Mesothelial cell of epicardium (in vitro differentiated cells): ENCODE measurements at regions not wholly inside any gene's neighbourhood (a gene's known extent, or its start where the extent isn't known, plus 50 kb on each side); places are given as distances from the start of the nearest gene placed in this dataset.

Experiments used
- DNase-seq, 2 experiments: peaks; one replicate each; pipeline ENCODE4 v3.0.0; 2021; ENCODE audit warnings: low spot score in 2 of 2; ENCODE audit not compliant: unreplicated experiment in 2 of 2
- H3K27ac Mint-ChIP-seq: 2 replicates; pipeline ENCODE4 v1.8.0; 2021; ENCODE audit warnings: mixed read lengths
- H3K27me3 Mint-ChIP-seq: 2 replicates; pipeline ENCODE4 v1.8.0; 2021; ENCODE audit warnings: low read depth, mixed read lengths
- H3K36me3 Mint-ChIP-seq: 2 replicates; pipeline ENCODE4 v1.8.0; 2021; ENCODE audit warnings: mixed read lengths
- H3K4me1 Mint-ChIP-seq: 2 replicates; pipeline ENCODE4 v1.8.0; 2021; ENCODE audit warnings: mixed read lengths
- H3K4me3 Mint-ChIP-seq: 2 replicates; pipeline ENCODE4 v1.8.0; 2021; ENCODE audit warnings: mild to moderate bottlenecking, moderate library complexity, mixed read lengths
- H3K9me3 Mint-ChIP-seq: 2 replicates; pipeline ENCODE4 v1.8.0; 2021; ENCODE audit warnings: mixed read lengths
- TF ChIP-seq, protein P1 (sequence below): fragments of 200-600 bp; sonication (generic); IDR thresholded peaks from one replicate; pipeline ENCODE4 v1.5.0; 2021; ENCODE audit warnings: antibody characterized with exemption; ENCODE audit not compliant: unreplicated experiment

DNA sequence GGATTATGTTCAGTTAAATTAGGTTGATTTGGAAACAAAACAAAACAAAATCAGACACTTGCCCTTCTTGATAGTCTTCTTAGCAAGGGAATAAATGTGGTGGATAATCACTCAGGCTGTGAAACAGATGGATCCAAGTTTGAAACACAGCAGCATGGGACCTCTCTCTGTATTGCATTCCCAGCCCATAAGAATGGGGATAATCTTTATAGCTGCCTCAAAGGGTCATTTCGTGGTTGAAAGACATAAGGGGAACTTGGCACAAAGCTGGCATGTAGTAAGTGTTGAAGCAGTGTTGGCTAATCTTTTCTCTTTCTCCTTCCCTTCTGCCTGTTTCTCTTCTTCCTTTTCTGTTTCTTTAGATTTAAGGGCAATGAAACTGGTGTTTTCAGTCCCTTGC lies 333.9 kb upstream of the TLE4 start:
- H3K27ac Mint-ChIP-seq, result no peak overlapping the region
- no peaks in the 10 kb centered on the region for H3K36me3 Mint-ChIP-seq
- H3K9me3 Mint-ChIP-seq, result peaks cover 2% of the 10 kb centered on the region
- TF ChIP-seq, protein P1, sequence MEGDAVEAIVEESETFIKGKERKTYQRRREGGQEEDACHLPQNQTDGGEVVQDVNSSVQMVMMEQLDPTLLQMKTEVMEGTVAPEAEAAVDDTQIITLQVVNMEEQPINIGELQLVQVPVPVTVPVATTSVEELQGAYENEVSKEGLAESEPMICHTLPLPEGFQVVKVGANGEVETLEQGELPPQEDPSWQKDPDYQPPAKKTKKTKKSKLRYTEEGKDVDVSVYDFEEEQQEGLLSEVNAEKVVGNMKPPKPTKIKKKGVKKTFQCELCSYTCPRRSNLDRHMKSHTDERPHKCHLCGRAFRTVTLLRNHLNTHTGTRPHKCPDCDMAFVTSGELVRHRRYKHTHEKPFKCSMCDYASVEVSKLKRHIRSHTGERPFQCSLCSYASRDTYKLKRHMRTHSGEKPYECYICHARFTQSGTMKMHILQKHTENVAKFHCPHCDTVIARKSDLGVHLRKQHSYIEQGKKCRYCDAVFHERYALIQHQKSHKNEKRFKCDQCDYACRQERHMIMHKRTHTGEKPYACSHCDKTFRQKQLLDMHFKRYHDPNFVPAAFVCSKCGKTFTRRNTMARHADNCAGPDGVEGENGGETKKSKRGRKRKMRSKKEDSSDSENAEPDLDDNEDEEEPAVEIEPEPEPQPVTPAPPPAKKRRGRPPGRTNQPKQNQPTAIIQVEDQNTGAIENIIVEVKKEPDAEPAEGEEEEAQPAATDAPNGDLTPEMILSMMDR, result no peak
- H3K4me1 Mint-ChIP-seq, result no peaks in the 10 kb centered on the region
- peaks cover 2% of the 10 kb centered on the region for H3K27me3 Mint-ChIP-seq
- no peak overlapping the region for H3K4me3 Mint-ChIP-seq
- no peak for DNase-seq

DNA sequence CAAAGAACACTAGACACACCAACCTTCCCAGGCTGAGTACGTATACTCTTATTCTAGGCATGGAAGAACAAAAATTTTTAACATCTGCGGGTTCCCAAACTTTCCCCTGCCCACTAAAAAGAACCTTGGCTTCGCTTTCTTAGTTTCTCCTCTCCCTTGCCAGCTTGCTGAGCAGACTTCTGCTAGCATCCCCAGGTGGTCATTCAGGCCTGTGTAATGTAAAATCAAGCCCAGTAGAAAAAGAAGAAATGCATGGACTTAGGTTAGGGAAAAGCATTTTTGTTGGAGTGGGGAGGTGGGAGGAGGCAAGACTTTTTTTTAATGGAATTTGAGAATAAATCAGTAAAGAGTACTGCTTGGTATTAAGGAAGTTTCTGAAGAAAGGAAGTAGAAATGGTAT lies 331.0 kb upstream of the TLE4 start:
- TF ChIP-seq, protein P1, result no peak
- H3K27ac Mint-ChIP-seq, result no peak overlapping the region
- no peak overlapping the region for H3K4me3 Mint-ChIP-seq
- H3K27me3 Mint-ChIP-seq, result peaks cover 2% of the 10 kb centered on the region
- H3K9me3 Mint-ChIP-seq, result no peaks in the 10 kb centered on the region
- no peak for DNase-seq
- H3K36me3 Mint-ChIP-seq, result no peaks in the 10 kb centered on the region
- H3K4me1 Mint-ChIP-seq, result no peaks in the 10 kb centered on the region

DNA sequence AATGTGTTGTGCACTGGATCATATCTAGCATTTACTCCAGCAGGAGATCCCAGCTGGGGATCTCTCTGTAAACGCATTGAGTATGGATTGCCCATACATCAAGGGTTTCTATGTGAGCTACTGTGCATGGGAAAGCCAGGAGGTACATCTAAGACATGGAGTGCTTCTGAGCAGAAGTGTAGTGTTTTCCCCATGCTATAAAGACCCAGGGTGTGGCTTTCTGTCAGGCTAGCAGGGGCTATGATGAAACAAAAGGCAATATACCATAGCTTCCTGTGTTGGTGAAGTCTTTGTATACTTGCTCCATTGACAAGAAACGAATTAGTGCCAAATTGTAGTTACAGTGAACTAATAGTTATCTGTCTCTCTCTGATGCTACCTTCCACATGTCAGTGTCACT lies 329.3 kb upstream of the TLE4 start:
- no peak overlapping the region for H3K4me3 Mint-ChIP-seq
- H3K9me3 Mint-ChIP-seq, result no peaks in the 10 kb centered on the region
- TF ChIP-seq, protein P1, result no peak
- H3K27me3 Mint-ChIP-seq, result peaks cover 2% of the 10 kb centered on the region
- DNase-seq, result no peak
- no peaks in the 10 kb centered on the region for H3K36me3 Mint-ChIP-seq
- H3K27ac Mint-ChIP-seq, result no peak overlapping the region
- no peaks in the 10 kb centered on the region for H3K4me1 Mint-ChIP-seq

DNA sequence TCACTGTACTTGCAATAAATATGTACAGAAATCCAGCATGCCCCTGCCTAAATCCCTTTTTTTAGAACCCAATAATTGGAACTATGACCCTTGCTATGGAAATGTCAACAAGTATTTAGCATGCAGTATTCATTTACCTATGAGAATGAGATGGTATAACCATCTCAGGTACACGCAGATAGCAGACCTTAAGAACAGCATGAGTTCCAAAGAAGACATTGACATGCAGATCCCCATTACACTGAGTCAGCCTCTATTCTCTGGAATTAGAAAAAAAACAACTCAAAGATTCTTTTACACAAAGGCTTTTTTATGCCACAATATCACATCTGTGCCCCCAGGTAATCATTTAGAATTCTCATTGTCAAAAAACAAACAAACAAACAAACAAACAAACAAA lies 325.6 kb upstream of the TLE4 start:
- Mint-ChIP-seq H3K9me3 (no peaks in the 10 kb centered on the region), H3K27me3 (peaks cover 1% of the 10 kb centered on the region), H3K4me1 (no peaks in the 10 kb centered on the region), H3K27ac (no peak overlapping the region), H3K4me3 (no peak overlapping the region), H3K36me3 (no peaks in the 10 kb centered on the region)
- TF ChIP-seq, protein P1, result no peak
- DNase-seq, result no peak

DNA sequence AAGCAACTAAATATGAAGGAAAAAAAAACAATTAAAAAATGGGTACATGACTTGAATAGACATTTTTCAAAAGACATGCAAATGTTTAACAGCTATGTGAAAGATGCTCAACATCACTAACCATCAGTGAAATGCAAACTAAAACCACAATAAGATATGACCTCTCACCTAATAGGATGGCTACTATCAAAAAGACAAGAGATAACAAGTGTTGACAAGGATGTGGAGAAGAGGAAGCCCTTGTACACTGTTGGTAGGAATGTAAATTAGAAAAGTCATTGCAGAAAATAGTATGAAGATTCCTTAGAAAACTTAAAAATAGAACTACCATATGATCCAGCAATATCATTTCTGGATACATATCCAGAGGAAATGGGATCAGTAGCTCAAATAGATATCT lies 324.7 kb upstream of the TLE4 start:
- Mint-ChIP-seq H3K4me3 (no peak overlapping the region), H3K36me3 (peaks cover 3% of the 10 kb centered on the region), H3K9me3 (peaks cover 8% of the 10 kb centered on the region), H3K4me1 (no peaks in the 10 kb centered on the region), H3K27ac (no peak overlapping the region), H3K27me3 (peaks cover 1% of the 10 kb centered on the region)
- DNase-seq, result no peak
- TF ChIP-seq, protein P1, result no peak

DNA sequence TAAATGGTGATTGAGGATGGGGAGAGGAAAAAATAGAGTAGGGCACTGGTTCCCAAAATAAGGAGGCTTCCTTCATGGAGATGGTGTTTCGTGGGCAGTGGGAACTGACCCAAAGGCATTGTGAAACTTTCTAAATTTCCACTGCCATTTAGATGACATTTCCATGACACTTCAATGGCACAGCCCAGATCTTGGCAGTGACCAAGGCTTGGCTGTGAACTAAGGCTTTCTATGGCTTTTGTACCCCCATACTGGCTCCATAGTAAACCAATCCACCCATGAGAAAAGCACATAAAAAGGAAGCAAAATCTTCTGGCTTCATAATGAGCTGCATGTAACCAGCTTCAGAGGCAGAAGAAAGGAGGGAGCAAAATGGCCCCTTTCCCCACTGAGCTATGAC lies 321.0 kb upstream of the TLE4 start:
- peaks cover 16% of the 10 kb centered on the region for H3K9me3 Mint-ChIP-seq
- no peaks in the 10 kb centered on the region for H3K4me1 Mint-ChIP-seq

More for the DNA sequence above, 321.0 kb upstream of the TLE4 start:
- TF ChIP-seq, protein P1, result no peak
- Mint-ChIP-seq H3K27me3 (peaks cover 4% of the 10 kb centered on the region), H3K27ac (no peak overlapping the region), H3K4me3 (no peak overlapping the region), H3K36me3 (peaks cover 4% of the 10 kb centered on the region)
- no peak for DNase-seq
